ENCODE measurements at regions not wholly inside any gene's neighbourhood (a gene's known extent, or its start where the extent isn't known, plus 50 kb on each side); places are given as distances from the start of the nearest gene placed in this dataset.

- no peak for DNase-seq
Measured at GRCh38 chr12:90181216-90181615, 472.6 kb upstream of the ATP2B1 start.

GRCh38 chr12:90174956-90175355 lies 466.3 kb upstream of the ATP2B1 start:
- no peak for DNase-seq

DNA sequence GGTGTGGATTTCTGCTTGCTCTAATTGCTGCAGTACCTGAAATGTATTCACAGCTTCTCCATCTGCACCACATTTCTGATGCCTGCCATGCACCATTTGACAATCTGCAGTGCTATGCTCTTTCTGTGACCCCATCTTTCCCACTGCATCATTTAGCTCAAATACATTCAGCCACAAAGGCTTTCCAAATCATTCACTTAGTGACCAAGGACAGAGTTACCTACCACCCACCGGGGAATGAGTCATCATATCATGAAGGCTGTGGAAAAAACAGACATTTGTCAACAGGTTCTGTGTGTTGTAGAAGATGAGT lies 465.5 kb upstream of the ATP2B1 start:
- no peak for DNase-seq

DNA sequence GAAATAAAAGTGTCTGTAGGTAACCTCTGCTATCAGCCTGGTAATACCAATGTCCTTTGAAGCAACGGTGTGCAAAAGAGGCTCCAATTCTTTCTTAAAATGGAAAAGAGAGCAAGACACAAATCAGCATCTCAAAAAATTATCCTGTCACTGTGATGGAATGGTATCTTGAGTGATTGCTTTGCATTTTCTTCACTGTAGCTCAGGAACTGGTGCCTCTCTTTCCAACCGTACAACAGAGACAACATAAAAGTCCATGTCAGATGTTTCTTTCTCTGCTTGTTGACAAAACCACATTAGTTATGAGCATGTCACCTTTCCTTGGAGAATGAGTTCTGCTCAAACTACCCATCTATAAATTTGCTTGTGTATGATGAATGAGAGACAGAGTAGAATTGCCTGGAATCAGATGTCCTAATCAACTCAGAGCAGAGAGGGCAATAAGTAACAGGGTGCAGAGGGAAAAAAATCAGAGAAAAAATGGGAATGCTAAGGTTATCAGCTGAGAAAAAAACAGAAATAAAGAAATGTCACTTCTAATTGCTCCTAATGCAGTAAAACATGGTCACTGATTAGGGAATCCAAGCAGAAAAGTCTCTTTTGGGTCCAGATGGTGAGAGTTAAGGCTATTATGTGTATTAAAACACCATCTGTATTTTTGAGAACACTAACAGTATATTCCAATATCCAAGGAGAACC lies 465.0 kb upstream of the ATP2B1 start:
- DNase-seq: no peak

GRCh38 chr12:90172524-90172923 lies 463.9 kb upstream of the ATP2B1 start:
- no peak for DNase-seq

DNA sequence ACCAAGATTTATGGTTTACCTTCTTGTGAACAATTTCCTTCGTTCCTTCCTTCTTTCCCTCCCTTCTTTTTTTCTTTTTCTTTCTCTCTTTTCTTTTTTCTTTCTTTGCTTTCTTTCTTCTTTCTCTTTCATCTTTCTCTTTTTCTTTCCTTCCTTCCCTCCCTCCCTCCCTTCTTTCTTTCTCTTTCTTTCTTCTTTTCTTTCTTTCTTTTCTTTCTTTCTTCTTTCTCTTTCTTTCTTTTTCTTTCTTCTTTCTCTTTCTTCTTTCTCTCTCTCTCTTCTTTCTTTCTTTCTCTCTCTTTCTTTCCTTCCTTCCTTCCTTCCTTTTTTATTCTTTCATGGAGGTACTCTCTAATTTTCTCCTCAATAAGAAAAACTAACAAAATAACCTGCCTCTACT lies 462.1 kb upstream of the ATP2B1 start:
- no peak for DNase-seq

GRCh38 chr12:90167518-90168208 lies 459.0 kb upstream of the ATP2B1 start:
- no peak for DNase-seq

GRCh38 chr12:90166671-90167070 lies 458.0 kb upstream of the ATP2B1 start:
- DNase-seq: no peak

- no peak for DNase-seq
Measured at GRCh38 chr12:90166012-90166411, 457.4 kb upstream of the ATP2B1 start.

DNA sequence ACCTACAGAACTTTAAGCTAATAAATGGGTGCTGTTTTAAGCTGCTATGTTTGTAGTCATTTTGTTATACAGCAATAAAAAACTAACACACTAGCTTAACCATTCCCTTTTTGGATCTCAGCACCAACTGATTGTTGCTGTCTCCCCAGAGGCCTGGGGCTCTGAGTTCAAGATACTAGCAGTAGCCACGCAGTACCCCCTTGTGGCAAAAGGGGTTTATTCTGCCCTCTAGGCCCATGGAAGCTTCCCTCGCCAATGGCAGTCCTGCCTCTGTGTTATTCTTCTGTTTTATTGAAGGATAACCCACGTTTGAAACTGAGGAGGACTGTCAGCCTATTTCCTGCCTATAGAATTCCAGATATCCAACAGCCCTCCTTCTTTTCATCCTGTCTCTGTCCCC lies 455.3 kb upstream of the ATP2B1 start:
- no peak for DNase-seq

GRCh38 chr12:90153827-90154226 lies 445.2 kb upstream of the ATP2B1 start:
- no peak for DNase-seq

DNA sequence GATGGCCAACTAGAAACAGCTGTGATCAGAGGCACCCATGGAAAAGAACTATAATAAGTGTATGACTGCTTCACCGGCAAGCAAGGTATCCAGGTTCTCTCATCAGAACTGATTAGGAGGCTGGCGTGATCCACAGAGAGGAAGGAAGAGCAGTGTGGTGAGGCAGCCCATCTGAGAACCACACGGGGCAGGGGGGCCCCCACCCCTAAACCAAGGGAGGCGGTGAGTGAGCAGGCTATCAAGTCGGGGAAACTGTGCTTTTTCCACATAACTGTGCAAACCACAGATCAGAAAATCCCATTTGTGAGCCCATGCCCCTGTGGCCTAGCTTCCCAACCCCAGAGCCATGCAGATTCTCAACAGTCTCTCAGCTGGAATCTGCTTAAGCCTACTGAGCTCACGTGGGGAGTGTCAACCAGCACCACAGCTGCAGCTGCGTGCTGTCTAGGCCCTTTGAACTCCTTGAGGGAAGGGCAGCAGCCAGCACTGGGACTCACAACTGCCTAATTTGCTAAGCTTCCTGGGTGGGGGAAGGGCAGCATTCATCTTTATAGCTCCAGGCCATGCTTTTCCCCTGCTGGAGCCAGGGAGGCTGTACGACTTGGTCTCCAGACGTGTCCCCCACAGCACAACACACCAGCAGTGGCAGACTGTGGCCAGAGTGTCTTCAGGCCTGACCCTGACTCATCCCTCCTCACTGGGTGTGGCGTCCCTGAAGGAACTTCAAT lies 444.4 kb upstream of the ATP2B1 start:
- DNase-seq: no peak

DNA sequence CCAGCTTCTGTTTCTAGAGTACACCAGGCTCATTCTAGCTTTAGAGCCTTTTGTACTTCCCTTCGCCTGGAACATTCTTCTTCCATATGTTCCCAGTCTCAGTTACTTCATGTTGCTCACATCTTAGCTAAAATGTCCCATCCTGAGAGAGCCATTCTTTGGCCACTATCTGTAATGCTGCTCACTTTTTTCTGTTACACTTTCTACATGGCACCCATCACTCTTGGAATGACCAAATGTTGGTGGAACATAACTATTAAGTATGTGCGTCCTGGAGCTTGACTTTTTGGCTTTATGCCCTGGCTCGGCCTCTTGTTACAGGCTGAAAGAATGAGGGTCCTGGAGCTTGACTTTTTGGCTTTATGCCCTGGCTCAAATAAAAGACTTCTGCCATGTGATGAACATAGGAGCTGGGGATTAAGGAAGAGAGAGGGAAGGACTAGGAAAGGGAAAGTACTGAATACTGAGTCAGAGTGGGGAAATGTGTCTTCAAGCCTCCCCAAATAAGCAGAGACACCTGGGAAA lies 442.9 kb upstream of the ATP2B1 start:
- no peak for DNase-seq

- DNase-seq: no peak
Measured at GRCh38 chr12:90149453-90149852, 440.8 kb upstream of the ATP2B1 start.

DNA sequence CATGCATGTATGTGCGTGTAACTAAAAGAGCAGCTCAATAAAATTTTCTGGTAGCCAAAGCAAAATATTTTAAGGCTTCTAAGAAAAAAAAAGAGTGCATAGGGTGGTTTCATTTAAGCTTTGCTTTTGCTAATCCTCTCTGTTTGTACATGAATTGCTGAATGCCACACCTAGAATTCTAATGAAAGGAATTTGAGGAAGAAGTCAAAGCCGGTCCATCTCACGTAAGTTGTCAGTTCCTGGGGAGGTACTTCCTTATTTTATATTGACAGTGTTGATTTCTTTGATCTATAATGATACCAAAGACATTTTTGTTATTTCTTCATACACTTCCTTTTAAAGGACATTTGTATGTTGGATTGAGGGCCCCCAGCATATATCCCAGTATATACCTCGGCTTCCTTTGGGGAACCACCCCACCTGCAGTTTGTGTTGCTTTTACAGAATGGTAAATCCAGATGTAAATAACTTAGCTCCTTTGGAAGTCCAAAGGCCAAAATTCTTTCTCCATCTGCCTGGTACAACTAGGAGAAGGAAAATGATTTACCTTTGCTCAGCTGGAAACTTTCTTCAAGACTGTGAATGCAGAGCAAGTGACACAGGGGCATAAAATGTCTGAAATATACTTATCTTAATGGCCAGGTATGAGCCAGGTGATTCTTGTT lies 420.9 kb upstream of the ATP2B1 start:
- DNase-seq: no peak

DNA sequence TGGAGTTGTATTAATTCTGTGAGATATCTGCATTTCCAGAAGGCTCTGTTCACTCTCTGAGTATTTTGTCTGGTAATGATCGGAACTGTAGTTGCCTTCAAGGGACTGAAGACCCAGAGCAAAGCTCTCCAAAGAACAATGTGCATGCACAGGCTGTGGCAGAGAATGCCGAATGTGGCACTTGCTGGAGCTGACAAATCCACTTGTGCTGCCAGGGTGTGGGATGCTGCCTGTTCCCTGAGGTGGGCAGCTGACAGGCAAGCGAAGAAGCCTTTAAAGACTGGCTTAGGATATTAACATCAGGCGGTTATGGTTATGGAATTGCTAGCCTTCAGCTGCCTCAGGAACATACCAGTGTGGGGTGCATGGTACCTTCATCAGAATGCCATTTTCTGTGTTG lies 419.9 kb upstream of the ATP2B1 start:
- DNase-seq: no peak

DNA sequence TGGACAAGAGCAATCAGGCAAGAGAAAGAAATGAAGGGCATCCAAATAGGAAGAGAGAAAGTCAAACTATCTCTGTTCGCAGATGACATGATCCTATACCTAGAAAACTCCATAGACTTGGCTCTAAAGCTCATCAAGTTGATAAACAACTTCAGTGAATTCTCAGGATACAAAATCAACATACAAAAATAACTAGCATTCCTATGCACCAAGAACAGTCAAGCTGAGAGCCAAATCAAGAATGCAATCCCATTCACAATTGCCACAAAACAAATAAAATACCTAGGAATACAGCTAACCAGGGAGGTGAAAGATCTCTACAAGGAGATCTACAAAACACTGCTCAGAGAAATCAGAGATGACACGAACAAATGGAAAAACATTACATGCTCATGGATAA lies 417.5 kb upstream of the ATP2B1 start:
- DNase-seq: no peak

DNA sequence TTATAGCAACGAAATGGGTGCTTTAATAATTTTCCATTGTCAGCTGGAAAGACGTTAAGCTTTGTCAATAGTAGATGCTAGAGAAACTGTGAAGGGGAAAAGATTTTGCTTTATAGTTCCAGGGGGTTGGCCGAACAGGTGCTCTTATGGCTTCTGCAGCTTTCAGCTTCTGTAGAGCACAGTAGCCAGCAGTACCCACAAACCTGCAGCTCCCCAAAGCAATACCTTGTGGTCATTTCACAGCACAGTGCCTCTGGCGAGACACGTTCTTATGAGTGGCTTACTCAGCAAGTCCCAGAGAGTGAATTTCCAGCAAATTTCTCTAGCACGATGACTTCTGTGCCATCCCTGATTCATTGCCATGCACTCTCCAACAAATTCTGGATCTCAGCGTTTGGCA lies 416.3 kb upstream of the ATP2B1 start:
- no peak for DNase-seq

- DNase-seq: no peak
Measured at GRCh38 chr12:90124289-90124688, 415.7 kb upstream of the ATP2B1 start.

DNA sequence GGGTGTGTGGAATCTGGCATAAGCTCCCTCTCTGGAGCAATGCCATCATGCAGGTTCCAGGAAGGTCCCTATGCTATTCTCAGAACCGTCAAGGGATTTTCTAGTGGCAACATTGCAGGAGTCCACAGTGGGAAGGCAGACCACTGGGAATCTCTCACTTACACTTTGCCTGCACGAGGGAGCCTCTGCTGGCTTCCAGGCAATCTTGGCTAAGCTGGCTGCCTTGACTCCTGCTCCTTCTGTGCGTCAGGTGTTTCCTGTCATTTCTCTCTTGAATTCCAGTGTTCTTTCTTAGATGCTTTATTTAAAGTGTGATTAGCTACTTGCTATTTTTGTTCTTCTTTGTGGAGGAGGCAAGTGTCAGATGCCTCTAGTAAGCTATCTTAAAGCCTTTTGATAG lies 414.0 kb upstream of the ATP2B1 start:
- no peak for DNase-seq

- DNase-seq: no peak
Measured at GRCh38 chr12:90120627-90121026, 412.0 kb upstream of the ATP2B1 start.

- DNase-seq: no peak
Measured at GRCh38 chr12:90112666-90113065, 404.0 kb upstream of the ATP2B1 start.

GRCh38 chr12:90111791-90112580 lies 403.3 kb upstream of the ATP2B1 start:
- no peak for DNase-seq
